H7 (cell line): ENCODE measurements at regions not wholly inside any gene's neighbourhood (a gene's known extent, or its start where the extent isn't known, plus 50 kb on each side); places are given as distances from the start of the nearest gene placed in this dataset.

Experiments used
- DNase-seq: peaks from one replicate; pipeline ENCODE4 v3.0.0; 2012
- H3K27me3 ChIP-seq: 2 replicates; pipeline ENCODE4 v1.6.0; 2011; ENCODE audit warnings: mild to moderate bottlenecking, low read length; ENCODE audit not compliant: control insufficient read depth, insufficient read depth
- H3K36me3 ChIP-seq: replicated peaks from 2 replicates; pipeline ENCODE4 v1.5.1; 2011; ENCODE audit warnings: low read length; ENCODE audit not compliant: control insufficient read depth, insufficient read depth
- H3K4me3 ChIP-seq: 2 replicates; pipeline ENCODE4 v1.5.1; 2011; ENCODE audit warnings: low read depth, mild to moderate bottlenecking, control low read depth, low read length, moderate library complexity; ENCODE audit not compliant: insufficient read depth

- Histone ChIP-seq H3K36me3 (no peaks in the 10 kb centered on the region), H3K27me3 (no peaks in the 10 kb centered on the region), H3K4me3 (no peak overlapping the region)
- DNase-seq, result no peak
These were observed 274.4 kb downstream of the CSNK1G3 start for GRCh38 chr5:123786411-123786810.

GRCh38 chr5:123785162-123786071 lies 273.4 kb downstream of the CSNK1G3 start:
- DNase-seq, result no peak
- H3K36me3 ChIP-seq, result no peaks in the 10 kb centered on the region
- no peaks in the 10 kb centered on the region for H3K27me3 ChIP-seq
- no peak overlapping the region for H3K4me3 ChIP-seq

DNA sequence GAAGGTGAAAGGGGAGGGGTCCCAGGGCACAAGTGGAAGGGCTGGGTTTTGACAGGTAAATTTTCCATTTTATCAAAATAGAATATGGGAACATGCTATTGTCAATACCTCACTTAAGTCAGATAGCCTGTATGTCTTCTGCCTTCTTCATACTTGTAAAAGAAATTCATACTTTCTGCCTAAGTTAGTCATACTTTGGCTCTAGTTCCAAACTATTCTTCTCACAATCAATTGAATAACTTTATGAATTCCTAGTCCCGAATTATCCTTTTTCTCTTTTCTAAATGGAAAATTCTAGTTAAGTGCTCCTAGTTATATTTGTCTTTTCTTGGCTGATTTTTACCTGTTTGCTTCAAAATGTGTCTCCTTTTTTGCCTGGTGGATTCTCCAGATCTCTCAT lies 271.4 kb downstream of the CSNK1G3 start:
- no peak overlapping the region for H3K4me3 ChIP-seq
- H3K27me3 ChIP-seq, result no peaks in the 10 kb centered on the region
- no peaks in the 10 kb centered on the region for H3K36me3 ChIP-seq
- no peak for DNase-seq

- no peak overlapping the region for H3K4me3 ChIP-seq
- DNase-seq, result no peak
- no peaks in the 10 kb centered on the region for H3K27me3 ChIP-seq
- no peaks in the 10 kb centered on the region for H3K36me3 ChIP-seq
These were observed 266.7 kb downstream of the CSNK1G3 start for GRCh38 chr5:123778641-123779040.

- DNase-seq, result no peak
- no peaks in the 10 kb centered on the region for H3K27me3 ChIP-seq
- H3K4me3 ChIP-seq, result no peak overlapping the region
- H3K36me3 ChIP-seq, result no peaks in the 10 kb centered on the region
These were observed 264.8 kb downstream of the CSNK1G3 start for GRCh38 chr5:123776761-123777160.

GRCh38 chr5:123771715-123772114 lies 259.7 kb downstream of the CSNK1G3 start:
- H3K4me3 ChIP-seq, result no peak overlapping the region
- no peaks in the 10 kb centered on the region for H3K27me3 ChIP-seq
- no peak for DNase-seq
- no peaks in the 10 kb centered on the region for H3K36me3 ChIP-seq

- Histone ChIP-seq H3K4me3 (no peak overlapping the region), H3K27me3 (no peaks in the 10 kb centered on the region), H3K36me3 (no peaks in the 10 kb centered on the region)
- no peak for DNase-seq
These were observed 251.2 kb downstream of the CSNK1G3 start for GRCh38 chr5:123763201-123763600.

GRCh38 chr5:123756816-123757215 lies 244.8 kb downstream of the CSNK1G3 start:
- no peaks in the 10 kb centered on the region for H3K36me3 ChIP-seq
- H3K27me3 ChIP-seq, result no peaks in the 10 kb centered on the region
- DNase-seq, result no peak
- no peak overlapping the region for H3K4me3 ChIP-seq

DNA sequence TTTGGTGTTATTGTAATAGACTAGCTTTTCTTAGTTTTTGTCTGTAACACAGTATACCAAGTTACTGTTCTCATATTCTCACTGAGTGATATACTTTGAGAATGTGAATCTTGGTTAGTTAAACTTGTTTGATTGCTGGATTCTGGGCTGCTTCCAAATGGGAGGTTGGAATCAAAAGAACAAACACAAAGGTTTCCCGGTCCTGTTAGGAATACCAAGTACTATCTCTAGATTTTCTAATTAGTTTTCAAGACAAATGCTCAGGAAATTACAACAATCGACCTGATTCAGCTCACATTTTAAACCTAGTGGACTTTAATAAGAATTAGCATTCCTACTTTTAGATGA lies 244.3 kb downstream of the CSNK1G3 start:
- DNase-seq, result no peak
- H3K4me3 ChIP-seq, result no peak overlapping the region
- no peaks in the 10 kb centered on the region for H3K27me3 ChIP-seq
- no peaks in the 10 kb centered on the region for H3K36me3 ChIP-seq

DNA sequence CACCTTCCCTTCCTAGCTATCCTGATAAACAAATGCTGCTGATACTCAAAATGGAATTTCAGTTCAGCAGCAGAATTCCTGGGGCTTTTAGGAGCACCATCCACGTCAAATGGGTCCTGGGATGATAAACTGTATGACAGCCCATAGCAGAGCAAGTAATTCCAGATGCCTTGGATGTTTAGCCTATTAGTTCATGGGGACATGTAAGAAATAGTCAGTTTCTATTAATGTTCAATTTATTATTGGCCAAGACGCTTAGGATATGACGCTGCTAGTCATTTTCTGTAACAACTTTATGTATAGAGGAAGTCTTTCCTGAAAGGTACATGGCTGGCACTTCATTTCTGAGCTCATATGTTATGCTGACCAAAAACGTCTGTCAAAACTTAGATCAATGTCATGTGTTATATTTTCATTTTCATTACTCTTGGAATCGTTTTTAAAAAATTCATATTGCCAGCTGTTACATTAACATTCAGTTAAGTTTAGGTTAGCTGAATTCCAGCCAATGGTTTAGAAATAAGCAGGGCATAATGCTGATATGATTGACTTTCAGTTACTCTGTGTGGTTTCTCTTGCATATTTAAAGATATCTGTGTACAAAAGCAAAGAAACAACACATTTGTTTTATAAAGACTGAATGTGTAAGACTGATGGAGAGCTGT lies 243.8 kb downstream of the CSNK1G3 start:
- H3K27me3 ChIP-seq, result no peaks in the 10 kb centered on the region
- H3K4me3 ChIP-seq, result no peak overlapping the region
- DNase-seq, result no peak
- no peaks in the 10 kb centered on the region for H3K36me3 ChIP-seq

GRCh38 chr5:123754908-123755307 lies 242.9 kb downstream of the CSNK1G3 start:
- H3K27me3 ChIP-seq, result no peaks in the 10 kb centered on the region

DNA sequence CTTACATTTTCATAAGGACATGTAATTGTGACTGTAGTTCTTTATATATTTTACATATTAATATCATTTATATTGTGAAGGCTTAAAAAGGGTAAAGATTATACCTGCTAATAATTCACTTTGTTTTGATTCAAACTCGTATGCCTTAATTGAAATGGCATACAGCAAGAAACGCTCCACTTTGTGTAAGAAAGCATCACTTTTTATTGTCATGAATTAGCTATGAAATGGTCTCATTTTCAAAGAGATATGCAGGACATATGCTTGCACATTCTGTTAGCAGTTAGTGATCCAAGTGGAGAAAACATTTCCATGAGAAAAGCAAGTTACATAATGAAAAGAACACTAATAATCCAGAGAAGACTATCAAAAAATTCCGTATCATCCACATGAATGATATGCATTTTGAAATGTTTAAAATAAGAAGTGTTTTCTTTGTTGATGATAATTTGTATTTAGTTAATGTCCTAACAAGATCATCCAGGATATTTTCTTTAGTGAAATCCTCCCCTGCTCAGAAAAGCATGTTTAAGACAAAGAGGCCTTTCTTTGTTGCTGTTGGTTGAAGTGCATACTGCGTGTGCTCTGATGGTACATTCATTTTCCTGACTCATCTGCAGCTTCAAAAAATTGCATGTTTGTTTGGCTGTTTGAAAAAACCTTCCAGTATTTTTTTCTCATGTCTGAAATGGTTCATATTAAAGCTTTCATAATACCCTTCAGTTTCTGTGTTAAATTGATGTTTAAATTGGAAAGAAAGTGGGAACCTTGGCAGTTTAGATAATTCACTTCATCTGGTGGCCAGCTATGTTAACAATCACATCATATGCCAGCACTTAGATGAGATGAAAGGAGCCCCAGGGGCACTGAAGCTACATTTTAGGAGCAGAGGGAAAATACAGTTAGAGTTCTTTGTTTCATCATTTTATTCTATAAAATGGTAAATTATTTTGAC lies 242.2 kb downstream of the CSNK1G3 start:
- no peaks in the 10 kb centered on the region for H3K36me3 ChIP-seq
- no peaks in the 10 kb centered on the region for H3K27me3 ChIP-seq
- no peak for DNase-seq
- H3K4me3 ChIP-seq, result no peak overlapping the region

More at GRCh38 chr5:123754908-123755307, 242.9 kb downstream of the CSNK1G3 start:
- Histone ChIP-seq H3K4me3 (no peak overlapping the region), H3K36me3 (no peaks in the 10 kb centered on the region)
- DNase-seq, result no peak

- H3K27me3 ChIP-seq, result no peaks in the 10 kb centered on the region
- H3K4me3 ChIP-seq, result no peak overlapping the region
- no peak for DNase-seq
- no peaks in the 10 kb centered on the region for H3K36me3 ChIP-seq
These were observed 241.4 kb downstream of the CSNK1G3 start for GRCh38 chr5:123753180-123753936.
